ENCODE measurements at regions not wholly inside any gene's neighbourhood (a gene's known extent, or its start where the extent isn't known, plus 50 kb on each side); places are given as distances from the start of the nearest gene placed in this dataset.

- H3K9me3 ChIP-seq (ENCODE audit: low read length): no peaks in the 10 kb centered on the region
- no TSS peak for BruUV-seq (replicated peaks)
- H3K27ac ChIP-seq (ENCODE audit: low read depth, low read length, poor library complexity, severe bottlenecking): no peak overlapping the region
- H2AFZ ChIP-seq (ENCODE audit: low read length): no peak overlapping the region
- ChIA-PET CTCF (ENCODE audit: unreplicated experiment) (no interaction called here), POLR2A (interaction anchor here (1.0 kb wide), 1 partner anchor 193 kb away, joined by 3 read pairs; no protein-coding TSS in a partner anchor)
- no peaks in the 10 kb centered on the region for H3K9me2 ChIP-seq (ENCODE audit: insufficient read depth, low read length)
- DNase-seq (ENCODE audit: low spot score): no peak
- no peaks in the 10 kb centered on the region for H3K36me3 ChIP-seq (ENCODE audit: insufficient read depth, low read length)
- TF ChIP-seq EZH2phosphoT487 (IDR thresholded peaks at IDR 0.05; ENCODE audit: borderline replicate concordance, low read depth, low read length): no peak
- TF ChIP-seq, protein P1, sequence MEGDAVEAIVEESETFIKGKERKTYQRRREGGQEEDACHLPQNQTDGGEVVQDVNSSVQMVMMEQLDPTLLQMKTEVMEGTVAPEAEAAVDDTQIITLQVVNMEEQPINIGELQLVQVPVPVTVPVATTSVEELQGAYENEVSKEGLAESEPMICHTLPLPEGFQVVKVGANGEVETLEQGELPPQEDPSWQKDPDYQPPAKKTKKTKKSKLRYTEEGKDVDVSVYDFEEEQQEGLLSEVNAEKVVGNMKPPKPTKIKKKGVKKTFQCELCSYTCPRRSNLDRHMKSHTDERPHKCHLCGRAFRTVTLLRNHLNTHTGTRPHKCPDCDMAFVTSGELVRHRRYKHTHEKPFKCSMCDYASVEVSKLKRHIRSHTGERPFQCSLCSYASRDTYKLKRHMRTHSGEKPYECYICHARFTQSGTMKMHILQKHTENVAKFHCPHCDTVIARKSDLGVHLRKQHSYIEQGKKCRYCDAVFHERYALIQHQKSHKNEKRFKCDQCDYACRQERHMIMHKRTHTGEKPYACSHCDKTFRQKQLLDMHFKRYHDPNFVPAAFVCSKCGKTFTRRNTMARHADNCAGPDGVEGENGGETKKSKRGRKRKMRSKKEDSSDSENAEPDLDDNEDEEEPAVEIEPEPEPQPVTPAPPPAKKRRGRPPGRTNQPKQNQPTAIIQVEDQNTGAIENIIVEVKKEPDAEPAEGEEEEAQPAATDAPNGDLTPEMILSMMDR (conservative IDR thresholded peaks at IDR 0.05; ENCODE audit: low read length): no peak
- no peaks in the 10 kb centered on the region for H4K20me1 ChIP-seq (ENCODE audit: insufficient read depth, low read length)
- no peaks in the 10 kb centered on the region for H3K79me2 ChIP-seq (ENCODE audit: insufficient read depth, low read depth, low read length)
- no peak overlapping the region for H3K4me2 ChIP-seq (ENCODE audit: low read length)
- no peak overlapping the region for H3K4me3 ChIP-seq (ENCODE audit: low read depth, low read length, poor library complexity, severe bottlenecking)
- H3K4me1 ChIP-seq (ENCODE audit: insufficient read depth, low read length, poor library complexity, severe bottlenecking): no peaks in the 10 kb centered on the region
- intact Hi-C loops (cut with micrococcal nuclease; ENCODE audit: unreplicated experiment): no loop called here
These were observed 78.8 kb upstream of the SETMAR start for GRCh38 chr3:4224331-4224730.

DNA sequence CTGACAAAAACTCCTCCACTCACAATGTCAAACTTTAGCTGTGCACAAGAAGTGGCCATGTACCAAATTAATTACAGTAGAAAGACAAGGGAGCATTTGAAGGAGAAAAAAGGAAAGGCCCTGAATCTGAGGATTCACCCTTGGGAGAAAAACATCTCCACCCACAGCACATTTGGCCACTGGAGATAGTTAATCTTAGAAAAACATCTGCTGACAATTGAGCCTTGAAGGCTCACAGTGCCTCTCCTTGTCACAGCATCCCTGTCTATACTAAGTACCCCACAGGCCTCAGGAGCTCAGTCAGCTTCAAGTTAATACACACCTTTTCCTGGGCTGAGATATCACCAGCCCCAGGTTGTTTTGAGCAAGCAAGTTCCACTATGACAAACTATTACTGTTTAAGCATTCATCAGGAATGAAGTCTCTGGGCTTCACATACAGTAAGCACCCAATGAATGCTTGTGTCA lies 78.1 kb upstream of the SETMAR start:
- H3K9me3 ChIP-seq (ENCODE audit: low read length): no peaks in the 10 kb centered on the region
- ChIA-PET CTCF (ENCODE audit: unreplicated experiment) (no interaction called here), POLR2A (interaction anchor here (1.0 kb wide), 1 partner anchor 194 kb away, joined by 3 read pairs; no protein-coding TSS in a partner anchor)
- intact Hi-C loops (cut with micrococcal nuclease; ENCODE audit: unreplicated experiment): no loop called here
- DNase-seq (ENCODE audit: low spot score): no peak
- no peak overlapping the region for H3K4me2 ChIP-seq (ENCODE audit: low read length)
- no peak overlapping the region for H2AFZ ChIP-seq (ENCODE audit: low read length)
- no peaks in the 10 kb centered on the region for H4K20me1 ChIP-seq (ENCODE audit: insufficient read depth, low read length)
- H3K4me1 ChIP-seq (ENCODE audit: insufficient read depth, low read length, poor library complexity, severe bottlenecking): no peaks in the 10 kb centered on the region
- TF ChIP-seq, protein P1 (conservative IDR thresholded peaks at IDR 0.05; ENCODE audit: low read length): no peak
- TF ChIP-seq EZH2phosphoT487 (IDR thresholded peaks at IDR 0.05; ENCODE audit: borderline replicate concordance, low read depth, low read length): no peak
- no peaks in the 10 kb centered on the region for H3K36me3 ChIP-seq (ENCODE audit: insufficient read depth, low read length)
- no TSS peak for BruUV-seq (replicated peaks)
- no peaks in the 10 kb centered on the region for H3K9me2 ChIP-seq (ENCODE audit: insufficient read depth, low read length)
- H3K27ac ChIP-seq (ENCODE audit: low read depth, low read length, poor library complexity, severe bottlenecking): no peak overlapping the region
- H3K4me3 ChIP-seq (ENCODE audit: low read depth, low read length, poor library complexity, severe bottlenecking): no peak overlapping the region
- H3K79me2 ChIP-seq (ENCODE audit: insufficient read depth, low read depth, low read length): no peaks in the 10 kb centered on the region

GRCh38 chr3:4228295-4228694 lies 74.9 kb upstream of the SETMAR start:
- Histone ChIP-seq H3K4me3 (ENCODE audit: low read depth, low read length, poor library complexity, severe bottlenecking) (no peak overlapping the region), H3K9me3 (ENCODE audit: low read length) (no peaks in the 10 kb centered on the region), H3K36me3 (ENCODE audit: insufficient read depth, low read length) (no peaks in the 10 kb centered on the region), H3K27ac (ENCODE audit: low read depth, low read length, poor library complexity, severe bottlenecking) (no peak overlapping the region), H4K20me1 (ENCODE audit: insufficient read depth, low read length) (no peaks in the 10 kb centered on the region), H3K79me2 (ENCODE audit: insufficient read depth, low read depth, low read length) (no peaks in the 10 kb centered on the region), H3K4me1 (ENCODE audit: insufficient read depth, low read length, poor library complexity, severe bottlenecking) (no peaks in the 10 kb centered on the region), H3K9me2 (ENCODE audit: insufficient read depth, low read length) (no peaks in the 10 kb centered on the region), H3K4me2 (ENCODE audit: low read length) (no peak overlapping the region), H2AFZ (ENCODE audit: low read length) (no peak overlapping the region)
- no peak for TF ChIP-seq EZH2phosphoT487 (IDR thresholded peaks at IDR 0.05; ENCODE audit: borderline replicate concordance, low read depth, low read length)
- TF ChIP-seq, protein P1 (conservative IDR thresholded peaks at IDR 0.05; ENCODE audit: low read length): no peak
- ChIA-PET POLR2A (no interaction called here), CTCF (ENCODE audit: unreplicated experiment) (no interaction called here)
- intact Hi-C loops (cut with micrococcal nuclease; ENCODE audit: unreplicated experiment): no loop called here
- no peak for DNase-seq (ENCODE audit: low spot score)
- no TSS peak for BruUV-seq (replicated peaks)
